Suppressor macrophage treated with lipopolysaccharide for 4 hours (primary cell): ENCODE measurements at regions not wholly inside any gene's neighbourhood (a gene's known extent, or its start where the extent isn't known, plus 50 kb on each side); places are given as distances from the start of the nearest gene placed in this dataset.
"Not testable (repeated sequence)": the region's sequence is repeated elsewhere in the genome, so short reads cannot be mapped to it uniquely, and the experiment has no call there.

Experiments used
- DNase-seq: peaks from one replicate; pipeline ENCODE4 v3.0.0-alpha.2; 2020

DNA sequence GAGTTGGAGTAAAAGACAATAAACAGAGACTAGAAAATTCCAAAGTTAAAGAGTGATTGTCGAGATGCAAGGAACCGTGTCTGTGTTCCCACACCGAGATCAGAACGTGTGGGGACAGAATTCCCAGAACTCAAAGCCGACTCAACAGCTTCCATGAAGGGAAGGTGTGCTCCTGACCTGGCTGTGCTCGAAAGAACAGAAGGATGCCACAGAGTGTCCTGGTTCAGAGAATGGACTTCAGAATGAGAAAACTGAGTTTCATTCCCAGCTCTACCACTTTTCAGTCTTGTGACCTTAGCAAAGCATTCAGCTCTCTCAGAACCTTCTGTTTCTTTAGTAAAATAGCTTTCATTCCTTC lies 420.0 kb upstream of the SLC30A5 start:
- DNase-seq: no peak

DNA sequence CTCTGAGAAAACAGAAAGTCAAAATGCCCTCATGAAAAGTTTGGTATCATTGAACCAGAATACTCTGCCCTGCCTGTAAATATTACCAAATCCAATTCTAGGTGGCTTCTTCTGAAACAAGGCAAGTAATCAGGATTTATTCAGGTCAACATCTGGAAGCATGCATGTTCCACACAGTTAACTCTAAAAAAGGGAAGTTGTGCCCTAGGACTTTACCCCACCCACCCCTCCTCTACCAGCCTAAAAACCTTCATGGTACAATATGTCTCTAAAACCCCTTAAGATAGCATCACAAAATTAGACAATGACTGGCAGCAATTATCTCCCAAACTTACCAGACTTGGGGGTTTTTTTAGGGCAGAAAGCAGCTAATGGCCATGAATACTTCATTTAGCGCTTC lies 414.8 kb upstream of the SLC30A5 start:
- no peak for DNase-seq

DNA sequence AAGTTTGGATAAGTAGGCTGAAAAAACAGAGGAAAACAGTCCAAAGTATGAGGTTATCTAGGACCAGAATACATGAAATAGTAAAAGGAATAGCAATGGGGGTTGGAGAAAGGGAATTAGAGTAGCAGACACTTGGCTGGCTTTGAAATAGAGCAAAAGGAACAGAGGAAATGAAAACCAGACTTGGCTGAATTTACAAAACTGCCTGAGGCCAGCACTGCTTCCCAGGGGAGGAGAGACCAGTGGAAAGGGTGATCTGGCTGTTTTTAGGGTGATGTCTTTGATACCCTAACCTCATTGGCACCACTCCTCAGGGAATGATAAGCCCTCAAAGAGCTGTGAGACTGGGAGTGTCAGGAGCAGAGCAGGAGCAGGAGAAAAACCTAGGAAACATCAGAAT lies 413.4 kb upstream of the SLC30A5 start:
- no peak for DNase-seq

DNA sequence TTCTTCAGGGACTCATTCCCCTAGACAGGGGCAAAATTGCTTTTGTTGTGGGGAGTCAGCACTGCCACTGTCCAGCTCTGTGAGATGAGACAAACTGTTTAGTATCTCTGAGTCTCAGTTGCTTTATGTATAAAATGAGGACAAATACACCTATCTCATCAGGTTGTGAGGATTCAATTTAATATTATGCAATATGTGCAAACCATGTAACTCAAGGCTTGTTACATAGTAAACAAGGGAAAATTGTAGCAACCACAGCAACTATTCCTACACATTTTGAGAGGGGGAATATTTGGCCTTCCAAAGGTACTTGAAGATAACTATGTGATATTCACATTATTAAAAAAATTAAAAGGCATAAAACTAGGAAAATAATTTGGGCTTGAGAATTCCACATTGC lies 411.9 kb upstream of the SLC30A5 start:
- DNase-seq: no peak

DNA sequence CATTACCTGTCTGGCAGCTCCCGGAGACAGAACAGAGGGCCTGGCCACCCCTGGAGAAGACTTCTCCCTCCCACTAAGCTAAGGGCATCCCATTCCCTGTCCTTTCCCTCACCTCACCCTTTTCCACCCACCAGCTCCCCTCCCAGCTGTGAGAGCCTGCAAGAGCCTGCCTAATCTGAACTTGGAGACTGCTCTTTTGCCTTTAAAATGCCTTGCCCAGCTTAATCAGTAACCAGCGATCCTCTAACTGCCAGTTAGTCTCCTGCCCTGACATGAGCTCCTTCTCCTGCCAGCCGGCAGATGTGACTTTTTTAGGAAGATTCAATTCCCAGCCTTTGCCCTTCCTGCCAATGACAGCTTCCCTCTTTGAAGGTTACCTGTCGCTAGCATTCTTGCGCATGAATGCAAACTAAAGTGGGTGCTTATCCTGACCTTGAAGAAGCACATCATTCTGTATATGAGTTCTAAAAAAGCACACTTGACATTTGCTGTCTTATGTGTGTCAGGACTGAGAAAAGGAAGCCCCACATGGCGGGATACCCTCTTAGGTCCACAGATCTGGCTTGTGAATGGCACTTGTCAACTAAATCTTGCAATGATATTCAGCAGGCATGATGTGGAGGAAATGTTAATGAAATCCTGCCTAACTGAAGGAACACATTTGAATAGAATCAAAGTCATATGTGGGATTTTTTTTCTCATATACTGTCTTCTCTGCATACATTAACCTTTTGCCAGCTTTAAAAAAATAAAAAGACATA lies 411.2 kb upstream of the SLC30A5 start:
- no peak for DNase-seq

DNA sequence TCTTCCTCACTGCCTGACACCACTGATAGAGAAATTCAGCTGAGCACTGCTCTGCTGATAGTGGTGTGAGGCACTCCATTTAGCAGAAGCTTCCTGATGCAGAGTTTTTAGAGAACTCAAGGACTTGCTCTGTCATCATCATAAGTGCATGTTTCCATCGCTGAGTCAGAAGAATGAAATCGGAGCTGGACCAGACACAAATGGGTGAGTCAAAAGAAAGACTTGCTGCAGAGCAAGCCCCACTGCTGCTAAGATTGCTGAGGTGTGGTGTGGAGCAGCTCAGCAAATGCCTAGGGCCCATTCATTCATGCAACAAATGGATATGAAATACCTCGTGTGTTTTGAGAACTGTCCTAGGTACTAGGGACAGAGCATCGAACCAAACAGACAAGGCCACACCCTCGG lies 410.2 kb upstream of the SLC30A5 start:
- peak; percentile 56 for DNase-seq

DNA sequence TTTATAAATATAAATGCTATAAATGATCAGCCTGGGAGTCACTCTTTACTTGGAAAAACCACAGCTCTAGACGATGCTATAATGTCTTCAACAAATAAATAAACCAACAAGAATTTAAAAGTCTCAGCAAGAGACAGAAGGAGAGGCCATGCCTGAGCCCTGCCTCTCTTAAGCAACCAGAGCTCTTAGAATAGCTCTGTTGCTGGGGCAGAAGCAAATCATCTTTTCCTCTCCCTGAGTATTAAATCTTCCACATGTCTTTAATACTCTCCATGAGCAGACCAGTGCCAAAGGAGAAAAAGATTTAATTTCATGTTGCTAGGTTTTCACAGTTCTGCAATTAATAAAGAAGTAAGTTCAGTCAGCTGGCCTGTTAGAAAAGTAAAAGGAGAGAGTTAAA lies 408.0 kb upstream of the SLC30A5 start:
- DNase-seq: no peak

DNA sequence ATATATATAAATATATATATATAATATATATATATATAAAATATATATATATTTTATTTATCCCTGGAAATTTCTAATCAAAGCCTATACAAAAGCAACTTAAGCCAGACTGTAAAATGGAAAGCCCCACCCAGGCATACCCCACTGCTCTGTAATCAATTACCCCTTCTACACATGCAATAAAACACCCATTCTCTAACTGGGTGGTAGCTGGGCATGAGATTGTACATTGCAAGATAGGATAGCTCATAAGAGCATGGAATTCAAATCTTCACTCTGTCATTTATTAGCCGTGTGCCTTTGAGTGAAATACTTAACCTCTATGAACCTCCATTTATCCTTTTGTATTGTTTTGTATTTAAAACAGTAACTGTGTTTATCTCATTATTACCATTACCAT lies 405.3 kb upstream of the SLC30A5 start:
- DNase-seq: no peak

DNA sequence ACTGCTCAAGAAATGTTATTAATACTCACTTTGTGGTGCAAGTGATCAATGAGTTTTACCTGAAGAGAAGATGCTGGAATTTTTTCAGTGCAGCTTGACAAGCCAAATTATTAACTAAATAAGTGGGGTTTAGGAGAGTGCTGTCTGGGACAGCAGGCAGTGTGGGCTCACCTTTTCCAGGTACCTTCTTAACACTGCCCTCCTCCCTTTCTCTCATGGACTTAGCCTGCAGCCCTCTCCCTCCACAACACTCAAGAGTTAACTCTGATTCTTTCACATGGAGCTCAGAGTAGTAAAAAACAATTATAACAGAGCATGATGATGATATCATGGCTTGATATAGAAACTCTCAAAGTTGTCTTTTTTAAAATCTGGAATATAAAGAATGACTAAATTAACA lies 404.8 kb upstream of the SLC30A5 start:
- DNase-seq: no peak

DNA sequence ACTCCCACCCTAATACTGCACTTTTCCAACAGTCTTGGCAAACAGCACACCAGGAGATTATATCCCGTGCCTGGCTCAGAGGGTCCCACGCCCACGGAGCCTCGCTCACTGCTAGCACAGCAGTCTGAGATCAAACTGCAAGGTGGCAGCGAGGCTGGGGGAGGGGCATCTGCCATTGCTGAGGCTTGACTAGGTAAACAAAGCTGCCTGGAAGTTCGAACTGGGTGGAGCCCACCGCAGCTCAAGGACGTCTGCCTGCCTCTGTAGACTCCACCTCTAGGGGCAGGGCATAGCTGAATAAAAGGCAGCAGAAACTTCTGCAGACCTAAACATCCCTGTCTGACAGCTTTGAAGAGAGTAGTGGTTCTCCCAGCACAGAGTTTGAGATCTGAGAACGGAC lies 401.9 kb upstream of the SLC30A5 start:
- not testable (repeated sequence) for DNase-seq

DNA sequence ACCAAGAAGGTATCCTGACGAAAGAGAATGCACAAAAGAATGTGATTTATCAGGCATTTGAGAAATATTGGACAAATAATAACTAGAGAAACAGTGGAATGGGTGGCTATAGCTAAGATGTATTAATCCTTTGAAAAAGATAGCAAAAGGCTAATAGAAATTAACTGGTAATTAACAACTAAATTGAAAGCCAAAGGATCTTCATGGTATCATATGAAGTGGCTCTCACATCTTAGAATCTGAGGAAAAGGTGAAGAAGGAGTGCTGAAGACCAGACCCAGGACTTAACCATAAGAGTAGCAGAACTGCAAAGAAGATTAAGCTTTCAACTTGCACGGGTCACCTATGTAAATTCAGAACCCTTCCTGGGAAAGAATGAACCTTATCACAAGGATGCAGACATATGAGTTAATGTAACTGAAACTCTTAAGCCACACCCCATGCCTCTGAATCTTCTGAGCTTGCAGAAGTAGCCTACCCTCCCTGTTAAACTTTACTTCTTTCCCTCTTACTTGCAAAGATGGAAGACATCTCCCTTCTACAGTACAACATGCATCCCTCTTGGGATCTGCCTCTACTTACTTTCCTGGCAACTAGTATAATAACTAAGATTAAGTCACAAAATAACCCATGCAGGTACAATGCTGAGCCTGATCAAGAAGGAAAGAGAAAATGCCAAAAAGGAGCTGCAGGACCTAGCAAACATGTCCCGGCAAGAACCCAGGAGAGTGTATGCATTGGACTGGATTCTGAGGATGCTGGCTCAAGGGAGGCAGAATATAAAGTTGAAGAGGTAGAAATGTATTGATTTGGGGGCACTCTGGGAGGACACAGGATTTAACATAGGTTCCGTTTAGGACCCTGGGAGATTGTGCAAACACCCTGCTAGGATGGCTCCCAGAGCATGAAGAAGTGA lies 395.5 kb upstream of the SLC30A5 start:
- no peak for DNase-seq

DNA sequence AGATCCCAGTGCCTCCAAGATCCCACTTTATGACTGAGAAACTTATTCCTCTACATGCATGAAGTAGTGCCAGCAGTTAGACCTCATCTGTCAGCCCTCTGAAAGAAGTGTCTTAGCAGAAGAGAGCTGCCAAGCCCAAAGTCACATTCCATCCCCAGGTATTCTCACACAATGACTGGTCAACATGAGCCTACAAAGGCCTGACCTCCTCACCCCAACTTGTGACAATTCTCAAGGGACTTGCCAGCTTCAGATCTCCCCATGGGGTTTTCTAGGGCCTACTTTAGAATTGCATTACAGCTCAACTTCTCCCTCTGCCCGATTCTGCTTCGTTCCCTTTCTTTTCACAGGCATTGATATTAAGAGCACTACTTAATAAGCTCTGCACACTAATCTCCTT lies 393.8 kb upstream of the SLC30A5 start:
- DNase-seq: no peak

DNA sequence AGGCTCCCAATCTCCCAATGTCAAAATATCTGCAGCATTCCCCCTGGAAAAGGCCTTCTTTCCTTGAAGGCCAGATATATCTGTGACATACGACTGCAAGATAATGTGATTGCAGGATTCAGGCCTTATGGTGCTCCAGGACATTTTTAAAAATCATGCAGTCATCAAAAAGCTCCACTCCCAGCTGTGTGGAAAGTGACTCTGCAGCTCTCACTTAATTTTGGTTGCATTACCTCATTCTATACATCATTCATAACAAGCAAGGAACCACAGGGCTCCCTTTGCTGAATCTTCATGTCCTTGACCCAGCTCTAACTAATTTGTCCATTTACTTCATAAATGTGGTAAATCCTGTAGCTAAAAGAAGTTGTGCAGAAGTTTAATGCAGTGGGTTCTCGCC lies 386.2 kb upstream of the SLC30A5 start:
- DNase-seq: no peak

DNA sequence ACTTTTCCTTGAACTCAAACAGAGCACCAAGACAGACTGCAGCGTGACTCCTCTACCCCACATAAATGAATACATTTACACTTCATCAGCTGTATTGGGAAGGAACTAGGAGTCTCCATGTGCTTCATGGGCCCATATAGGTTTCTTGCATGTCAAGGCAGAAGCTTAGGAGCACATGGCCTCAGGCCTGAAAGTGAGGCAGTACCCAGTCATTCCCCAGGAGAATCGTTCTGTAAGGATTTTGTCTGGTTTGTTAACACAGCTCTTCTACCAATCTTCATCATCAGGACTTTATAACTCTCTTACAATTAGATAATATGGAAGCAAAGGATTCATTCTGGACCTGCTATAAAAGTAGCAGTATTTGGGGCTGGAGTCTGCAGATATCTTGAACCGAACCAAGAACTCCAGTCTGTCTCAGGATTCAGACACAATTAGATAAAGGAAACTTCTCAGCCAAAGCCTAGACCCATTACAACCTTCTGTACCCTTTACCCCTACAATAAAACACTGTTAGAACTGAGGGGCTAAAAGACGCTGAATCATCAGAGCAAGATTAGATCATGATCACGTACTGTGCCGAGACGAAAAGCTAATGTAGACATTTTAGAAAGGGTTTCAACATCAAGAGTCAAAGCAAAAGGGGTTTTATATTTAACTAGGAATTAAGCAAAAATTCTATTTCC lies 385.5 kb upstream of the SLC30A5 start:
- no peak for DNase-seq

DNA sequence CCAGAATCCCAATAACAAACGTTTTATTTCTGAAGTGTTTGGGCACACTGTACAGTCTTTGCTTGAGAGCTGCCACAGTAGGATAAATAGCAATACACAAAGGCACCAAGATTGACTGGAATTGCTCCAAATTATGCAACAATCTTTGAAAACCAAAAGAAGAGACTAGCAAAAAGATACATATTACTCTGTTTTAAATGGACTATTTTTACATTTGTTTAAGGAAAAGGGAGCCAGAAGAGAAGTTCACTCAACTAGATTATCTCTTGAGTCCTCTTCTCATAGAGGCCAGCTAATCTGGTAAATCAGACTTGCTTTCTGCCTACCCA lies 385.0 kb upstream of the SLC30A5 start:
- no peak for DNase-seq

DNA sequence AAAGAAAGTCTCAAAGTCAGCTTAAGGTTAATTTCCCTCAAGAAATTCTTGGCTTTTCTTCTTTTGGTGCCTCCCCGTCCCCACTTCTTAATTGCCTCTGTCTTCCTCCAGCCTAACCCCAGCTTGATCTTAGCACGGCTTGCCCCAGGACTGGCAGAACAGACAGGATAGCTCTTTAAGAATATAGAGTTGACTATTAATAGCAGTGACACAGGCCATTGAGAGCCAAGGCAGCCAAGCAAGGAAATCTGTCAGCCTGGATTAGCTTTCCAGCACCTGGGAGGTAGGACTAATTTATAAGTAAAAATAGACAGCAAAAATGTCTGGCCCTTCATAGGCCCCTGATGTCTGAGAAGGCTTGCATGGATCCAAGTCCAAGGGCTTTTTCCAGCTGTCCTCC lies 384.6 kb upstream of the SLC30A5 start:
- DNase-seq: no peak

DNA sequence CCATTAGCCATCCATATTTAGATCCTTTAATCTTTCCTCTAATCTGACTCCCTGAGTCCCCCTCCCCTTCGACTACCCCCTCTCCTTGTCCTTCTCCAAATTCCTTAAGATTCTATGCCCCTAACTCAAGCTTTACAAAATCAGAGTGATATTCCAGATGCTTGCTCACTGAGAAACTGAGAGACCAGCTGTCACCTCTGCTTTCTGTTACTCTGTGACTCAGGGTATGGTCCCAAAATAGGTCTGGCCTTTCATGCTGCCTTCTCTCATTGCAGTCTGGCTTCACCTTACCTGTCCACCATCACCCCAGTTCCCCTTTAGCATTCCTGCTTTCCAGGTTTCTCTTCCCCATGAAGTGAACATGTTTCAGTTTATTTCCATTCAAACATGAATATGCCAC lies 383.3 kb upstream of the SLC30A5 start:
- DNase-seq: no peak

DNA sequence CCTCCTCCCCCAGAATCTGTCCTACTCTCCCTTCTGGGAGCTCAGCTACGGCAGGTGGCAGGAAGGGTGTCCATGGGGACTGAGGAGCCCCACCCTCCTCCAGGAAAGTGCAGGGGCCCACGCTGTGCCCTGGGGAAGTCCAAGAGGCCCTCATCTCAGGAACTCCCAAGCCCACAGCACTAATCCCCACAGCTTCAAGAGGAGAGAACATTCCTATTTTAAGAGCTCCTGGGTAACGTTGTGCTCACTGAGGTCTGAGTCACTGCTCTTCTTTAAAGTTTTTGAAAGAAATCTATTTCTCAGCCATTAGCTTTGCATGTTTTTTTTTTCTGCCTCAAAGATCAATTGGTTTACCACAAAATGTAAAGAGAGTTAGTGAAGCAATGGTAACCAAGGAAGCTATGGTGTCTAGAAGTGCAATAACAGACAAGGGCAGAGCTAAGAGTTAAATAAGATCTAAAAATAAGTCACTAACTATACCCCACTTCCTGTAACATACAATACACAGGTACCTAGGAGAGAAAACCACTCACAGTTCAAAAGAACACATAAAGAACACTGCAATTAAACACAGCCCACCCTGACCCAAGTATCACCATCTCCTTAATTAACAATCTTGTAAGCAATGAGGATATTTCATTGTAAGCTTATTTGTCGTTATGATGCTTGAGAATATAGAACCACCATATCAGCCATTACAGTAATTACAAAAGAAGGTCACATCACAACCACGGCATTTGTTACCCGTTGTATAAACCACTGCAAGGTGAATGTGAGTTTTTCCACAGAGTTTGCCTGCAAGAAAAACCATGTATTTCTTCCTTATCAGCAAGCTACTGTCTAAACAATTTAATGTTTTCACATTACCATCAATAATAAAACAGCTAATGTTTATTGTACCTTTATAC lies 382.3 kb upstream of the SLC30A5 start:
- DNase-seq: no peak

DNA sequence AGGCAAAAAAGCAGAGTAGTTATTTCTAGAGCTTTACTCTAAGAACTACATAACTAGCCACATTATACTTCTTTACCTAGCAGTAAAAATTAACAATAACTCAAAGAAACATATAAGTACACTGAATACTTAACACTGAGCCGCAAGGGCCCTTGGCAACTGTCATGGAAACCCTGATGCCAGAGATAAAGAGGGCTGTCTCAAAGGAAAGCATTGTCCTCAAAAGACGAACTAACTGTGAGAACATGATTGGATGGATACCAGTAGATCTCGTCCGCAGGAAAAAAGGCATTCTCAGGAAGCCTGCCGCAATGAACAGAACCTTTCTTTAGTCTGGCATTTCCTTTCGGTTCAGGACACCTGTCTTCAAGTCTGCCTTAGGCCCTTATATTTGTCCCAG lies 379.0 kb upstream of the SLC30A5 start:
- no peak for DNase-seq

DNA sequence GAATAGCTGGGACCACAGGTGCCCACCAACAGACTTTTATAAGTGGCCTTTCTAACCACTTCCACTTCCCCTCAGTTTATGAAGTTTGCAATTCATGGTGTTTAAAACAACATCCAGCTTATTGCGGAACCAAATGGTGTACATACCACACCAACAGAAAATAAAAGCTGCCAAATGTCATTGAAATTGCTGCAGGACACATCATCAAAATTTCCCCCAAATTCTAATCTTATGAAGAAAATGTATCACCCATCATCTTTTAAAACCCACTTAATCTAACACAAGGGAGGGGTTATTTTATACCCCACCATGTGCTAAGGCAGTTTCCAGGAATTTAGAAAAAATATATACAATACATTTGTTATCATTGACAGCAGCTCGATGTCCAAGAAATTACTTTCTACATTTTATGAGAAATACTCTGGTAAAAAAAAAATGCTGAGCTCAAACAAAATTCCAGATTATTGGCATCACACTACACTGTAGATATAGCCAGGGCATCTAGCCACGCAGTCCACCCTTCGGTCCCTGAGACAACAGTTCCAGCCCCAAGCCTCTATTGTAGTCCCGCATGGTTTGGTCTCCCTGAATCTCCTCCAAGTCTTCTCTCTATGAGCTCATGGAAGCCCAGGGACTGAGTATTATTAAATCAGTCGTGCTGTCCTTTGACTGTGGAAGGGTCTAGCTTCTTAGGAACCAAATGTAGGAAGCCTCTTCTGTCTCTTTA lies 372.8 kb upstream of the SLC30A5 start:
- DNase-seq: no peak

DNA sequence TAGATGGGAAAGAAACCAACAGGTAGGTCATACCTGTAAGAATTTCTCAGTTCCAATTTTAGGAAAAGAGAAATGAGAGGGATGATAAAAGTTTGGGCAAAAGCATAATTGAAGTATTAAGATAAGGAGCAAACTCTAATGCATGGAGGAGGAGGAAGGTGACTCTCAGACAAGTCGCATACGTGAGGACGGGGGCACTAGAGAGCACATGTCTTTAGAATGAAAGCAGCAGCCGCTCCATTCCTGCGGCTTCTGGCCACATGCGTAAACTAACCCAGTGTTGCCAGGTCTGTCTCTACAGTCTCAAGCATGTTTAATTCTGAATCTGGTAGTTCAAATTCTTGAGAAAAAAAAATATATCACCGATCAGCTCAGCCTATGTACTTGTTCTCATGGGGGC lies 371.5 kb upstream of the SLC30A5 start:
- DNase-seq: no peak
